Heart right ventricle (tissue), 16 donors: ENCODE measurements at regions not wholly inside any gene's neighbourhood (a gene's known extent, or its start where the extent isn't known, plus 50 kb on each side); places are given as distances from the start of the nearest gene placed in this dataset.
"Not testable (repeated sequence)": the region's sequence is repeated elsewhere in the genome, so short reads cannot be mapped to it uniquely, and the experiment has no call there.

ENCODE experiments used
- ATAC-seq, 8 donors: fragments of 200-7000 bp; cut with Tn5 transposase; one replicate each; pipeline ENCODE4 v1.9.1; 2020; ENCODE audit warnings: mild to moderate bottlenecking in 8 of 8, moderate library complexity in 8 of 8, moderate number of reproducible peaks in 1 of 8
- DNase-seq, 2 donors: peaks; one replicate each; pipeline ENCODE4 v3.0.0-alpha.2; 2020
- H3K27ac ChIP-seq, 10 donors: fragments of 200-600 bp; sonication (generic) in 2 of 10; one replicate each; pipeline versions ENCODE4 v1.5.0 to v1.8.0; 2020 to 2022; ENCODE audit warnings: mild to moderate bottlenecking in 3 of 10
- H3K27me3 ChIP-seq, 7 donors: fragments of 200-600 bp; one replicate each; pipeline ENCODE4 v1.8.0; 2021 to 2022; ENCODE audit warnings: mild to moderate bottlenecking in 2 of 7
- H3K36me3 ChIP-seq, 9 donors: fragments of 200-600 bp; sonication (generic) in 1 of 9; one replicate each; pipeline versions ENCODE4 v1.5.0 to v1.8.0; 2020 to 2022; ENCODE audit warnings: mild to moderate bottlenecking in 2 of 9
- H3K4me1 ChIP-seq, 9 donors: fragments of 200-600 bp; sonication (generic) in 1 of 9; one replicate each; pipeline versions ENCODE4 v1.5.0 to v1.8.0; 2020 to 2022; ENCODE audit warnings: mild to moderate bottlenecking in 4 of 9
- H3K4me3 ChIP-seq, 10 donors: fragments of 200-600 bp; sonication (generic) in 2 of 10; one replicate each; pipeline versions ENCODE4 v1.5.0 to v1.8.0; 2020 to 2022; ENCODE audit warnings: mild to moderate bottlenecking in 7 of 10, moderate library complexity in 2 of 10
- H3K9me3 ChIP-seq, 11 donors: fragments of 200-600 bp in 10 of 11; sonication (generic) in 2 of 11; one replicate each; pipeline versions ENCODE4 v1.5.0 to v1.8.0; 2013 to 2022; ENCODE audit warnings: mild to moderate bottlenecking in 2 of 11, control low read depth in 1 of 11, moderate library complexity in 1 of 11
- WGBS, 2 donors: extraction: QIAGEN DNeasy Blood & Tissue Kit; methylation state at CpG; one replicate each; pipeline ENCODE4 v1.1.7; 2013; ENCODE audit warnings: inconsistent platforms in 1 of 2; 5-methylcytosine and 5-hydroxymethylcytosine counted together
- intact Hi-C, 10 donors: fragments of 100-400 bp; cut with DNase I; formaldehyde crosslinking; loops; one replicate each; pipeline versions ENCODE4 v1.11.1 to v1.14.2; 2022
- TF ChIP-seq, protein P1 (sequence below), 9 donors: fragments of 200-600 bp; sonication (generic) in 2 of 9; IDR thresholded peaks; one replicate each; pipeline versions ENCODE4 v1.5.0 to v1.8.0; 2021 to 2022; ENCODE audit warnings: antibody characterized with exemption in 9 of 9, mild to moderate bottlenecking in 5 of 9, moderate library complexity in 1 of 9
- donor health status: Arrhythmogenic right ventricular cardiomyopathy.
- donor health status: ischemic (EF 13 %, LVEDD 7.1; RV severe dilation, severe dysfunction).
- donor health status: healthy with polysubstance abuse.
- donor health status: DM: no; HTN: yes; CAD: no.
- donor health status: DM: no; HTN: no; CAD: no.
- donor health status: ischemic (EF 25% LVEDD 6.9; RV normal size, moderate dysfunction).
- donor health status: ischemic (EF 25% LVEDD 5.7; RV mildly dilated, moderate dysfunction).
- donor health status: healthy.
- donor health status: DM: yes; HTN: yes; CAD: no.
- donor health status: Ischemic cardiomyopathy.
- donor health status: ischemic (EF 35%, LVEDD 5.7; RV mildly dilated, moderate dysfunction).
- donor health status: nonischemic (EF 11% LVEDD 7.7; RV severe dilation, severe dysfunction).
- donor health status: DM: yes; HTN: yes; CAD: no.
- donor health status: PGD.
- donor health status: ischemic (EF 29% LVEDD 5.4; RV normal size, mild dysfunction).
- donor health status: nonischemic (EF 23%, LVEDD 6.1; RV moderate dilation, normal function).

DNA sequence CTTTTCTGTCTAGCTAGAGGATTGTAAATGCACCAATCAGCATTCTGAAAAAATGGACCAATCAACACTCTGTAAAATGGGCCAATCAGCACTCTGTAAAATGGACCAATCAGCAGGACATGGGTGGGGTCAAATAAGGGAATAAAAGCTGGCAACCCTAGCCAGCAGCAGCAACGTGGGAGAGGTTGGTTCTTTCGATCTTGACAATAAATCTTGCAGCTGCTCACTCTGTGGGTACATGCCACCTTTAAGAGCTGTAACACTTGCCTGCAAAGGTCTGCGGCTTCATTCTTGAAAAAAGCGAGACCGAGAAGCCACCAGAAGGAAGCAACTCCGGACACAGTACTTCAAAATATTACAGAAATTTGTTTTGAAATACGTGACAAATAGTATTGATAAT, 424.6 kb upstream of the CDH9 start:
- Histone ChIP-seq H3K27ac (no peak overlapping the region), H3K9me3 (peaks cover 0 to 18% (median 0%) of the 10 kb centered on the region in 11 donors), H3K4me1 (no peaks in the 10 kb centered on the region), H3K36me3 (no peaks in the 10 kb centered on the region), H3K4me3 (no peak overlapping the region), H3K27me3 (no peaks in the 10 kb centered on the region)
- DNase-seq: no peak
- no peak for ATAC-seq
- intact Hi-C loops: no loop called here
- TF ChIP-seq, protein P1, sequence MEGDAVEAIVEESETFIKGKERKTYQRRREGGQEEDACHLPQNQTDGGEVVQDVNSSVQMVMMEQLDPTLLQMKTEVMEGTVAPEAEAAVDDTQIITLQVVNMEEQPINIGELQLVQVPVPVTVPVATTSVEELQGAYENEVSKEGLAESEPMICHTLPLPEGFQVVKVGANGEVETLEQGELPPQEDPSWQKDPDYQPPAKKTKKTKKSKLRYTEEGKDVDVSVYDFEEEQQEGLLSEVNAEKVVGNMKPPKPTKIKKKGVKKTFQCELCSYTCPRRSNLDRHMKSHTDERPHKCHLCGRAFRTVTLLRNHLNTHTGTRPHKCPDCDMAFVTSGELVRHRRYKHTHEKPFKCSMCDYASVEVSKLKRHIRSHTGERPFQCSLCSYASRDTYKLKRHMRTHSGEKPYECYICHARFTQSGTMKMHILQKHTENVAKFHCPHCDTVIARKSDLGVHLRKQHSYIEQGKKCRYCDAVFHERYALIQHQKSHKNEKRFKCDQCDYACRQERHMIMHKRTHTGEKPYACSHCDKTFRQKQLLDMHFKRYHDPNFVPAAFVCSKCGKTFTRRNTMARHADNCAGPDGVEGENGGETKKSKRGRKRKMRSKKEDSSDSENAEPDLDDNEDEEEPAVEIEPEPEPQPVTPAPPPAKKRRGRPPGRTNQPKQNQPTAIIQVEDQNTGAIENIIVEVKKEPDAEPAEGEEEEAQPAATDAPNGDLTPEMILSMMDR (IDR thresholded peaks at IDR 0.05): no peak
- WGBS, 2 donors: 71 to 74% methylated on average over 7 of the region's 7 CpGs

DNA sequence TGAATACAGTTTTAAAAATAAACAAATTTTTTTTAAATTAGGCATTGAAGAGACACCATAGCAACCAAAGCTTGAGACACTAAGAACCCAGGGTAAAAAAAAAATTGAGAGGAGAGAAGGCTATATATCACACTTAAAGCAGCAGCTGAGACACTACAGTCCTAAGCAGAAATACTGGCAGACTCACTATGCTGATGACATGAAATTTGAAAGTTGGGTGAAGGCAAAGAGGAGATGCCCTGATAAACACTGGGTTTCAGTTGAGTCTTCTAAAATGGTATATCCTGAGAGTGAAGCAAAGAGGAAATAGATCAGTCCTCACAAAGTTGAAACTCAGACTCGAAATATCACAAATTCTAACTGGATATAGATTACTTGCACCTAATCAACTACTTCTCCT, 419.9 kb upstream of the CDH9 start:
- Histone ChIP-seq H3K9me3 (peaks cover 0 to 5% (median 0%) of the 10 kb centered on the region in 11 donors), H3K4me3 (no peak overlapping the region), H3K4me1 (no peaks in the 10 kb centered on the region), H3K36me3 (no peaks in the 10 kb centered on the region), H3K27ac (no peak overlapping the region), H3K27me3 (no peaks in the 10 kb centered on the region)
- TF ChIP-seq, protein P1 (IDR thresholded peaks at IDR 0.05): no peak
- DNase-seq (no peak), ATAC-seq (no peak)
- intact Hi-C loops: no loop called here
- WGBS, 2 donors: 77 to 83% methylated on average over 1 of the region's 1 CpG

DNA sequence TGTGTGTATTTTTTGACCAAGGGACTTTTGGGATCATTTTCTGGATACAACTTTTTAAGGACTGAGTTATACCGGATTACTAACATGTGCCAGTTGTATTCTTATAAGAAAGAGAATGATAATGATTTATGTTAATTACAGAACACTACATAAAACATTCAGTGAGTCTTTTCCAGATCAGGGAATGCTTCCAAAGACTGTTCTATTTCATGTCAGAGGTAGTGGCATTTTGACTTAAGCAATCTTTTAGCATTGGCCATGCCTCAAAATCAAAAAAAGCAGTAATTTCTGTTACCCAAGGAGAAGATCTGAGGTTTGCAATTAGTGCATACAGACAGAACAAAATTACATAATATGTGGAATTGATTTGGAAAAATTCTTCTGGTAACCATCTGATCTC, 413.0 kb upstream of the CDH9 start:
- TF ChIP-seq, protein P1 (IDR thresholded peaks at IDR 0.05): no peak
- Histone ChIP-seq H3K9me3 (peaks cover 0 to 11% (median 0%) of the 10 kb centered on the region in 11 donors), H3K36me3 (no peaks in the 10 kb centered on the region), H3K4me1 (no peaks in the 10 kb centered on the region), H3K27me3 (no peaks in the 10 kb centered on the region), H3K4me3 (no peak overlapping the region), H3K27ac (no peak overlapping the region)
- ATAC-seq (no peak), DNase-seq (no peak)
- intact Hi-C loops: no loop called here
- 80 to 94% methylated on average over 1 of the region's 1 CpG for WGBS, 2 donors

DNA sequence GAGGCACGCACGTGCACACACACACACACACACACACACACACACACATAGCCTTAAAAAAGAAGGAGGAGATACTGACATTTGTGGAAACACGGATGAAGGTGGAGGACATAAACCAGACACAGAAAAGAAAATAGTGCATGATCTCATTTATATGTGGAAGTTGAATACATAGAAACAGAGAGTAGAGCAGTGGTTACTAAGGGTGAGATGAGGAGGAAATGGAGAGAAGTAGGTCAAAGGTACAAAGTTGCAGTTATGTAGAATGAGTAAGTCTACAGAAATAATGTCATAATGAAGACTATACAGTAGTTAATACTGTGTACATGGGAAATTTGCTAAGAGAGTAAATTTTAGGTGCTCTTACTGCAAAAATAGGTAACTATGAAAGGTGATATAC, 412.2 kb upstream of the CDH9 start:
- WGBS, 2 donors: 52 to 54% methylated on average over 3 of the region's 3 CpGs
- H3K27me3 ChIP-seq: no peaks in the 10 kb centered on the region
- no peak for ATAC-seq

DNA sequence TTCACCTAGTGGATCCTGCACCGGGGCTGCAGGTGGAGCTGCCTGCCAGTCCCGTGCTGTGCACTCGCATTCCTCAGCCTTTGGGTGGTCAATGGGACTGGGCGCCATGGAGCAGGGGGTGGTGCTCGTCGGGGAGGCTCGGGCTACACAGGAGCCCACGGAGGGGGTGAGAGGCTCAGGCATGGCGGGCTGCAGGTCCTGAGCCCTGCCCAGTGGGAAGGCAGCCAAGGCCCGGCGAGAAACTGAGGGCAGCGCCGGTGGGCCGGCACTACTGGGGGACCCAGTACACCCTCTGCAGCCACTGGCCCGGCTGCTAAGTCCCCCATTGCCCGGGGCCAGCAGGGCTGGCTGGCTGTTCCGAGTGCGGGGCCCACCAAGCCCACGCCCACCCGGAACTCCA, 401.0 kb upstream of the CDH9 start:
- 86 to 88% methylated on average over 18 to 20 of the region's 20 CpGs for WGBS, 2 donors
- H3K4me1 ChIP-seq, ATAC-seq, DNase-seq, H3K27me3 ChIP-seq, intact Hi-C loops, H3K27ac ChIP-seq, H3K4me3 ChIP-seq, H3K36me3 ChIP-seq: not testable (repeated sequence)
- peaks cover 0 to 20% (median 0%) of the 10 kb centered on the region in 11 donors for H3K9me3 ChIP-seq

More for the DNA sequence above, 412.2 kb upstream of the CDH9 start:
- Histone ChIP-seq H3K9me3 (peaks cover 0 to 14% (median 0%) of the 10 kb centered on the region in 11 donors), H3K27ac (no peak overlapping the region), H3K4me1 (no peaks in the 10 kb centered on the region), H3K36me3 (no peaks in the 10 kb centered on the region), H3K4me3 (no peak overlapping the region)
- intact Hi-C loops: no loop called here
- DNase-seq: no peak
- TF ChIP-seq, protein P1 (IDR thresholded peaks at IDR 0.05): no peak
